H9 (cell line): ENCODE measurements at regions not wholly inside any gene's neighbourhood (a gene's known extent, or its start where the extent isn't known, plus 50 kb on each side); places are given as distances from the start of the nearest gene placed in this dataset.
"Not testable (repeated sequence)": the region's sequence is repeated elsewhere in the genome, so short reads cannot be mapped to it uniquely, and the experiment has no call there.

Source experiments
- DNase-seq: peaks from one replicate; pipeline ENCODE4 v3.0.0-alpha.2; 2017
- H2AFZ ChIP-seq: one replicate; pipeline ENCODE4 v1.6.1; 2013; ENCODE audit warnings: mild to moderate bottlenecking, low read length, control low read depth, moderate library complexity
- H2AK5ac ChIP-seq: 2 replicates; pipeline ENCODE4 v1.6.1; 2013; ENCODE audit warnings: low read length, control low read depth, mixed read lengths; ENCODE audit not compliant: insufficient read length
- H2BK120ac ChIP-seq: one replicate; pipeline ENCODE4 v1.6.1; 2013; ENCODE audit warnings: low read depth, mild to moderate bottlenecking, low read length, control low read depth, inconsistent platforms; ENCODE audit not compliant: poor library complexity, severe bottlenecking
- H2BK12ac ChIP-seq: 2 replicates; pipeline ENCODE4 v1.6.1; 2013; ENCODE audit warnings: low read length, control low read depth, mixed read lengths, low read depth; ENCODE audit not compliant: insufficient read length
- H2BK15ac ChIP-seq: 2 replicates; pipeline ENCODE4 v1.6.1; 2013; ENCODE audit warnings: low read depth, low read length, control low read depth
- H2BK20ac ChIP-seq: one replicate; pipeline ENCODE4 v1.6.1; 2013; ENCODE audit warnings: low read depth, mild to moderate bottlenecking, low read length, control low read depth, inconsistent platforms; ENCODE audit not compliant: poor library complexity, severe bottlenecking
- H2BK5ac ChIP-seq: 2 replicates; pipeline ENCODE4 v1.6.1; 2013; ENCODE audit warnings: low read length, control low read depth, mixed read lengths; ENCODE audit not compliant: insufficient read length
- H3K14ac ChIP-seq: 2 replicates; pipeline ENCODE4 v1.6.1; 2013; ENCODE audit warnings: low read length, control low read depth; ENCODE audit not compliant: insufficient read depth
- H3K18ac ChIP-seq: 2 replicates; pipeline ENCODE4 v1.6.1; 2013; ENCODE audit warnings: low read depth, mild to moderate bottlenecking, mixed read lengths, low read length, control low read depth; ENCODE audit not compliant: insufficient read length
- H3K23ac ChIP-seq: 2 replicates; pipeline ENCODE4 v1.6.1; 2013; ENCODE audit warnings: low read length, control low read depth, mixed read lengths, low read depth; ENCODE audit not compliant: insufficient read length
- H3K23me2 ChIP-seq: 2 replicates; pipeline ENCODE4 v1.6.1; 2013; ENCODE audit warnings: low read depth, mild to moderate bottlenecking, mixed read lengths, low read length, control low read depth; ENCODE audit not compliant: insufficient read length, poor library complexity, severe bottlenecking
- H3K27ac ChIP-seq: 2 replicates; pipeline ENCODE4 v1.5.1; 2013; ENCODE audit warnings: low read length, control low read depth, mixed read lengths, low read depth; ENCODE audit not compliant: insufficient read length
- H3K27me3 ChIP-seq: 2 replicates; pipeline ENCODE4 v1.6.1; 2013; ENCODE audit warnings: low read length, control low read depth, inconsistent platforms; ENCODE audit not compliant: insufficient read depth
- H3K4ac ChIP-seq: 2 replicates; pipeline ENCODE4 v1.6.1; 2013; ENCODE audit warnings: low read depth, mild to moderate bottlenecking, control low read depth, inconsistent platforms, low read length, moderate library complexity
- H3K4me1 ChIP-seq: 2 replicates; pipeline ENCODE4 v1.6.1; 2013; ENCODE audit warnings: low read length, control low read depth, inconsistent platforms; ENCODE audit not compliant: insufficient read depth
- H3K4me2 ChIP-seq: 2 replicates; pipeline ENCODE4 v1.6.1; 2013; ENCODE audit warnings: low read length, control low read depth, mixed read lengths; ENCODE audit not compliant: insufficient read length, insufficient read depth
- H3K56ac ChIP-seq: 2 replicates; pipeline ENCODE4 v1.6.1; 2013; ENCODE audit warnings: low read depth, mild to moderate bottlenecking, mixed read lengths, low read length, control low read depth; ENCODE audit not compliant: insufficient read length
- H3K79me1 ChIP-seq: 2 replicates; pipeline ENCODE4 v1.6.1; 2013; ENCODE audit warnings: low read depth, mild to moderate bottlenecking, moderate library complexity, low read length, control low read depth, inconsistent platforms; ENCODE audit not compliant: insufficient read depth, poor library complexity, severe bottlenecking
- H3K79me2 ChIP-seq: 2 replicates; pipeline ENCODE4 v1.6.1; 2013; ENCODE audit warnings: low read length, control low read depth, inconsistent platforms; ENCODE audit not compliant: insufficient read depth
- H3K9ac ChIP-seq: 2 replicates; pipeline ENCODE4 v1.6.1; 2013; ENCODE audit warnings: low read length, control low read depth, mixed read lengths; ENCODE audit not compliant: insufficient read length; ENCODE audit errors: extremely low read depth
- H3K9me3 ChIP-seq: one replicate; pipeline ENCODE4 v1.6.1; 2013; ENCODE audit warnings: low read depth, low read length, inconsistent platforms; ENCODE audit not compliant: control insufficient read depth
- H3T11ph ChIP-seq: one replicate; pipeline ENCODE4 v1.6.1; 2013; ENCODE audit warnings: mild to moderate bottlenecking, low read length, control low read depth, inconsistent platforms
- H4K20me1 ChIP-seq: one replicate; pipeline ENCODE4 v1.6.1; 2013; ENCODE audit not compliant: control insufficient read depth, insufficient read length, insufficient read depth
- H4K5ac ChIP-seq: 2 replicates; pipeline ENCODE4 v1.6.1; 2013; ENCODE audit warnings: low read depth, mild to moderate bottlenecking, mixed read lengths, low read length, control low read depth; ENCODE audit not compliant: insufficient read length
- H4K8ac ChIP-seq: replicated peaks from 2 replicates; pipeline ENCODE4 v1.6.1; 2013; ENCODE audit warnings: low read length, control low read depth, mixed read lengths, low read depth; ENCODE audit not compliant: insufficient read length
- H4K91ac ChIP-seq: 2 replicates; pipeline ENCODE4 v1.6.1; 2013; ENCODE audit warnings: low read depth, mild to moderate bottlenecking, moderate library complexity, mixed read lengths, low read length, control low read depth; ENCODE audit not compliant: insufficient read length
- H3K27ac Mint-ChIP-seq, 3 experiments: 2 replicates in 2 of 3; 3 replicates in 1 of 3; pipeline ENCODE4 v1.8.0; 2020 to 2021; ENCODE audit warnings: mixed read lengths in 3 of 3, mild to moderate bottlenecking in 1 of 3, moderate library complexity in 1 of 3
- H3K27me3 Mint-ChIP-seq: 2 replicates; pipeline ENCODE4 v1.8.0; 2021; ENCODE audit warnings: low read depth, mild to moderate bottlenecking, moderate library complexity, mixed read lengths
- H3K36me3 Mint-ChIP-seq, 3 experiments: 2 replicates in 2 of 3; 3 replicates in 1 of 3; pipeline ENCODE4 v1.8.0; 2020 to 2021; ENCODE audit warnings: low read depth in 3 of 3, mixed read lengths in 3 of 3; ENCODE audit not compliant: insufficient read depth in 1 of 3
- H3K4me1 Mint-ChIP-seq, 2 experiments: 2 replicates each; pipeline ENCODE4 v1.8.0; 2020; ENCODE audit warnings: mixed read lengths in 2 of 2
- H3K4me3 Mint-ChIP-seq, 2 experiments: 2 replicates in 1 of 2; 3 replicates in 1 of 2; pipeline ENCODE4 v1.8.0; 2020 to 2021; ENCODE audit warnings: mild to moderate bottlenecking in 2 of 2, mixed read lengths in 2 of 2, moderate library complexity in 1 of 2
- H3K9me3 Mint-ChIP-seq, 2 experiments: 2 replicates in 1 of 2; 3 replicates in 1 of 2; pipeline ENCODE4 v1.8.0; 2020; ENCODE audit warnings: mild to moderate bottlenecking in 2 of 2, mixed read lengths in 2 of 2, moderate library complexity in 1 of 2
- WGBS: extraction: QIAGEN DNeasy Blood & Tissue Kit; methylation state at CpG from one replicate; pipeline ENCODE4 v1.1.7; 2013; ENCODE audit warnings: missing lambda C conversion rate, low lambda C conversion rate, mixed read lengths; ENCODE audit not compliant: insufficient read length; ENCODE audit errors: extremely low coverage; 5-methylcytosine and 5-hydroxymethylcytosine counted together

DNA sequence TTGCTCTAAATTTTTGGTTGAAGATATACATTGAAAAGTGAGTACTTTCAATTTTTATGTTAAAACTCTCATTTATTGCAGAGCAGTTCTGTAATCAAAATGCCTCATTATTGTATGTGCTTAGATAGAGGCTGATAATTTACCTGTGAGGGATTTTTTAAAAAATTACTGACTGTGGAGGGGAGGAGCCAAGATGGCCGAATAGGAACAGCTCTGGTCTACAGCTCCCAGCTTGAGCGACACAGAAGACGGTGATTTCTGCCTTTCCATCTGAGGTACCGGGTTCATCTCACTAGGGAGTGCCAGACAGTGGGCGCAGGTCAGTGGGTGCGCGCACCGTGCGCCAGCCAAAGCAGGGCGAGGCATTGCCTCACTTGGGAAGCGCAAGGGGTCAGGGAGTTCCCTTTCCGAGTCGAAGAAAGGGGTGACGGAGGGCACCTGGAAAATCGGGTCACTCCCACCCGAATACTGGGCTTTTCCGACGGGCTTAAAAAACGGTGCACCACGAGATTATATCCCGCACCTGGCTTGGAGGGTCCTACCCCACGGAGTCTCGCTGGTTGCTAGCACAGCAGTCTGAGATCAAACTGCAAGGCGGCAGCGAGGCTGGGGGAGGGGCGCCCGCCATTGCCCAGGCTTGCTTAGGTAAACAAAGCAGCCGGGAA, 89.4 kb downstream of the DDX11 start:
- not testable (repeated sequence) for H3K9me3 ChIP-seq

DNA sequence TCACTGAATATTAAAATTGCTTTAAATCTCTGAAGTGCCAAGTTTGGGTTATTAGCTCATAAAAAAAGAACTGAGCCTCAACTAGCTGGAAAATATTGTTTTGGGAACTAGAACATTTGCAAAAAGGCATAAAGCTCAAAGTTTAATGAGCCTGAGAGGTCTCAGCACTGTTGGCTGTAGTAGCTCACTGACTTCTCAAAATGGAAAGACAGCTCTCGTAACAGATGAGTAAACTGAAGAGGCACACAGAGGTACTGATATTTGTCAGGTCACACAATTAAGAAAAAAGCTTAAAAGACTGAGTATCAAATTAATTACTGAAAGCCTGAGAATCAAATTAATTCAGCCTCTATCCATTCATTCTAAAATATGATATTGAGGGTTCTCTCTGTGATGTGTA, 100.6 kb downstream of the DDX11 start:
- H4K8ac ChIP-seq, H3K27me3 Mint-ChIP-seq, H3K23me2 ChIP-seq, H3T11ph ChIP-seq, DNase-seq, H3K79me1 ChIP-seq, H2BK120ac ChIP-seq, H3K27me3 ChIP-seq, H3K14ac ChIP-seq, H4K5ac ChIP-seq, H3K4me3 Mint-ChIP-seq, H3K23ac ChIP-seq, H3K27ac ChIP-seq, H2BK12ac ChIP-seq, H2BK5ac ChIP-seq, H4K20me1 ChIP-seq, H4K91ac ChIP-seq, H3K9ac ChIP-seq, H3K56ac ChIP-seq, H3K27ac Mint-ChIP-seq, H3K18ac ChIP-seq, H3K9me3 Mint-ChIP-seq, H2BK15ac ChIP-seq, H3K9me3 ChIP-seq, H3K36me3 Mint-ChIP-seq, H3K4me1 ChIP-seq, H3K4me2 ChIP-seq, H2BK20ac ChIP-seq, H3K79me2 ChIP-seq, H2AK5ac ChIP-seq, H2AFZ ChIP-seq, H3K4ac ChIP-seq: not testable (repeated sequence)
- no CpG with 5 or more reads among the region's 1 CpG for WGBS
- peaks cover 8 to 11% of the 10 kb centered on the region in 2 experiments for H3K4me1 Mint-ChIP-seq

More for the DNA sequence above, 89.4 kb downstream of the DDX11 start:
- WGBS: no CpG with 5 or more reads among the region's 28 CpGs
- not testable (repeated sequence) for H3K9ac ChIP-seq, H2BK12ac ChIP-seq, H3T11ph ChIP-seq, H3K4me1 ChIP-seq, DNase-seq, H4K20me1 ChIP-seq, H3K14ac ChIP-seq, H3K27me3 Mint-ChIP-seq, H4K8ac ChIP-seq, H4K91ac ChIP-seq, H3K27ac ChIP-seq, H2BK15ac ChIP-seq, H2BK120ac ChIP-seq, H3K4me1 Mint-ChIP-seq, H3K4me2 ChIP-seq, H3K23me2 ChIP-seq, H2AFZ ChIP-seq, H3K4ac ChIP-seq, H3K56ac ChIP-seq, H2BK5ac ChIP-seq, H3K27me3 ChIP-seq, H3K36me3 Mint-ChIP-seq, H2BK20ac ChIP-seq, H3K18ac ChIP-seq, H4K5ac ChIP-seq, H2AK5ac ChIP-seq, H3K79me2 ChIP-seq, H3K79me1 ChIP-seq, H3K9me3 Mint-ChIP-seq, H3K23ac ChIP-seq
- Mint-ChIP-seq H3K4me3 (peak overlapping the region; percentile 43 to 53), H3K27ac (peak overlapping the region; percentile 89 to 98 (median 93))
